PC-3 (cell line): ENCODE measurements at regions not wholly inside any gene's neighbourhood (a gene's known extent, or its start where the extent isn't known, plus 50 kb on each side); places are given as distances from the start of the nearest gene placed in this dataset.

ENCODE experiments used
- ATAC-seq: fragments of 200-7000 bp; cut with Tn5 transposase; 2 replicates; pipeline ENCODE4 v1.9.1; 2020; ENCODE audit warnings: mild to moderate bottlenecking, moderate library complexity
- BruUV-seq: library from RNA; stranded (reverse); fragments of 400-500 nt; replicated peaks from 2 replicates; lab custom pipeline; 2021; lab: Mats Ljungman, UMichigan
- CTCF ChIA-PET: fragments of 300-600 bp; sonication (Branson Sonifier 250); formaldehyde crosslinking; loops from one replicate; lab custom pipeline; 2022; ENCODE audit warnings: antibody characterized with exemption; lab: Charles Lee
- POLR2A ChIA-PET: fragments of 300-600 bp; sonication (Branson Sonifier 250); formaldehyde crosslinking; loops from one replicate; lab custom pipeline; 2022; ENCODE audit warnings: antibody characterized with exemption; ENCODE audit not compliant: unreplicated experiment; lab: Charles Lee
- DNase-seq: peaks from one replicate; pipeline ENCODE4 v3.0.0-alpha.2; 2015
- H2AFZ ChIP-seq: fragments of 300-600 bp; sonication (generic); 2 replicates; pipeline ENCODE4 v1.6.0; 2016; ENCODE audit warnings: antibody characterized with exemption, low read length
- H3F3A ChIP-seq: fragments of 300-600 bp; sonication (generic); one replicate; pipeline ENCODE4 v1.6.0; 2017; ENCODE audit warnings: antibody characterized with exemption, low read length, control low read depth, mild to moderate bottlenecking; ENCODE audit not compliant: unreplicated experiment
- H3K27ac ChIP-seq: fragments of 300-600 bp; sonication (generic); 2 replicates; pipeline ENCODE4 v1.5.1; 2016; ENCODE audit warnings: mild to moderate bottlenecking, low read length
- H3K27me3 ChIP-seq: fragments of 300-600 bp; sonication (generic); 2 replicates; pipeline ENCODE4 v1.6.1; 2016; ENCODE audit warnings: low read length, mixed read lengths
- H3K36me3 ChIP-seq: fragments of 300-600 bp; sonication (generic); 2 replicates; pipeline ENCODE4 v1.6.1; 2016; ENCODE audit warnings: low read depth, mixed run types, low read length, mixed read lengths
- H3K4me1 ChIP-seq: fragments of 300-600 bp; sonication (generic); 2 replicates; pipeline ENCODE4 v1.5.1; 2016; ENCODE audit warnings: low read length; ENCODE audit not compliant: insufficient read depth
- H3K4me2 ChIP-seq: fragments of 300-600 bp; sonication (generic); 2 replicates; pipeline ENCODE4 v1.6.0; 2016; ENCODE audit warnings: low read length
- H3K4me3 ChIP-seq: fragments of 300-600 bp; sonication (generic); 2 replicates; pipeline ENCODE4 v1.5.1; 2016; ENCODE audit warnings: mild to moderate bottlenecking, low read length, mixed read lengths
- H3K79me2 ChIP-seq: fragments of 300-600 bp; sonication (generic); 2 replicates; pipeline ENCODE4 v1.6.1; 2017; ENCODE audit warnings: low read length, mixed read lengths
- H3K9ac ChIP-seq: fragments of 300-600 bp; sonication (generic); 2 replicates; pipeline ENCODE4 v1.6.0; 2016; ENCODE audit warnings: mild to moderate bottlenecking, low read length
- H3K9me2 ChIP-seq: fragments of 300-600 bp; sonication (generic); replicated peaks from 2 replicates; pipeline ENCODE4 v1.6.1; 2016; ENCODE audit warnings: mixed run types, low read length, mixed read lengths
- H3K9me3 ChIP-seq: fragments of 300-600 bp; sonication (generic); 2 replicates; pipeline ENCODE4 v1.6.1; 2016; ENCODE audit warnings: low read length, mixed read lengths
- H4K20me1 ChIP-seq: fragments of 300-600 bp; sonication (generic); 2 replicates; pipeline ENCODE4 v1.6.1; 2016; ENCODE audit warnings: low read length, mixed read lengths
- CTCF ChIP-seq: fragments of 300-600 bp; sonication (generic); conservative IDR thresholded peaks from 2 replicates; pipeline ENCODE4 v1.5.1; 2017; ENCODE audit warnings: antibody characterized with exemption, low read depth, mild to moderate bottlenecking, low read length
- EZH2 ChIP-seq: fragments of 300-600 bp; sonication (generic); IDR thresholded peaks from one replicate; pipeline ENCODE4 v1.6.1; 2017; ENCODE audit warnings: antibody characterized with exemption, mild to moderate bottlenecking, low read length; ENCODE audit not compliant: unreplicated experiment
- EZH2phosphoT487 ChIP-seq: fragments of 300-600 bp; sonication (generic); IDR thresholded peaks from 2 replicates; pipeline ENCODE4 v1.6.1; 2018; ENCODE audit warnings: mild to moderate bottlenecking, antibody characterized with exemption, low read length, borderline replicate concordance
- intact Hi-C: fragments of 100-400 bp; cut with micrococcal nuclease; formaldehyde crosslinking; loops from 2 replicates; pipeline ENCODE4 v1.9.0; 2023

- POLR2A ChIA-PET, result no interaction called here
- intact Hi-C loops, result no loop called here
Observed at GRCh38 chr6:132126150-132126549, 175.0 kb upstream of the CCN2 start.

GRCh38 chr6:132122871-132123270, 171.7 kb upstream of the CCN2 start:
- H3K4me3 ChIP-seq, result no peak overlapping the region
- no peaks in the 10 kb centered on the region for H4K20me1 ChIP-seq
- no peaks in the 10 kb centered on the region for H3F3A ChIP-seq
- no peaks in the 10 kb centered on the region for H3K4me1 ChIP-seq
- no peaks in the 10 kb centered on the region for H3K79me2 ChIP-seq
- no peak overlapping the region for H3K9ac ChIP-seq
- no peaks in the 10 kb centered on the region for H3K9me2 ChIP-seq
- intact Hi-C loops, result no loop called here
- no peak overlapping the region for H2AFZ ChIP-seq
- ChIA-PET CTCF (no interaction called here), POLR2A (no interaction called here)
- ATAC-seq (no peak), DNase-seq (no peak)
- no peak overlapping the region for H3K4me2 ChIP-seq
- no peaks in the 10 kb centered on the region for H3K27me3 ChIP-seq
- TF ChIP-seq EZH2phosphoT487, result no peak
- no peak for TF ChIP-seq EZH2
- no peak for TF ChIP-seq CTCF
- H3K36me3 ChIP-seq, result no peaks in the 10 kb centered on the region
- H3K9me3 ChIP-seq, result no peaks in the 10 kb centered on the region
- no peak overlapping the region for H3K27ac ChIP-seq
- BruUV-seq, result no TSS peak

More at GRCh38 chr6:132126150-132126549, 175.0 kb upstream of the CCN2 start:
- Histone ChIP-seq H3K9me3 (no peaks in the 10 kb centered on the region), H3K36me3 (no peaks in the 10 kb centered on the region), H3F3A (no peaks in the 10 kb centered on the region), H3K27me3 (no peaks in the 10 kb centered on the region), H3K27ac (no peak overlapping the region), H3K9me2 (no peaks in the 10 kb centered on the region), H3K4me1 (peaks cover under 1% of the 10 kb centered on the region; the same call in 1 of the 2 replicates), H3K4me3 (no peak overlapping the region), H3K79me2 (no peaks in the 10 kb centered on the region), H3K4me2 (no peak overlapping the region), H2AFZ (no peak overlapping the region), H4K20me1 (no peaks in the 10 kb centered on the region), H3K9ac (no peak overlapping the region)
- ATAC-seq (no peak), DNase-seq (no peak)
- CTCF ChIA-PET, result no interaction called here
- TF ChIP-seq EZH2phosphoT487 (no peak), EZH2 (no peak), CTCF (no peak)
- no TSS peak for BruUV-seq

- H3K27me3 ChIP-seq, result no peaks in the 10 kb centered on the region
- no peaks in the 10 kb centered on the region for H3K4me1 ChIP-seq
- TF ChIP-seq EZH2, result no peak
- no peak for TF ChIP-seq CTCF
- TF ChIP-seq EZH2phosphoT487, result no peak
- intact Hi-C loops, result no loop called here
- no peaks in the 10 kb centered on the region for H3K9me2 ChIP-seq
- H3F3A ChIP-seq, result no peaks in the 10 kb centered on the region
- ATAC-seq (no peak), DNase-seq (no peak)
- no peaks in the 10 kb centered on the region for H3K36me3 ChIP-seq
- H2AFZ ChIP-seq, result no peak overlapping the region
- no peak overlapping the region for H3K9ac ChIP-seq
- no TSS peak for BruUV-seq
- H3K9me3 ChIP-seq, result no peaks in the 10 kb centered on the region
- ChIA-PET CTCF (no interaction called here), POLR2A (no interaction called here)
- no peak overlapping the region for H3K4me2 ChIP-seq
- H3K4me3 ChIP-seq, result no peak overlapping the region
- H4K20me1 ChIP-seq, result no peaks in the 10 kb centered on the region
- no peak overlapping the region for H3K27ac ChIP-seq
- no peaks in the 10 kb centered on the region for H3K79me2 ChIP-seq
Observed at GRCh38 chr6:132122176-132122575, 171.0 kb upstream of the CCN2 start.
